ENCODE measurements at regions not wholly inside any gene's neighbourhood (a gene's known extent, or its start where the extent isn't known, plus 50 kb on each side); places are given as distances from the start of the nearest gene placed in this dataset.

DNA sequence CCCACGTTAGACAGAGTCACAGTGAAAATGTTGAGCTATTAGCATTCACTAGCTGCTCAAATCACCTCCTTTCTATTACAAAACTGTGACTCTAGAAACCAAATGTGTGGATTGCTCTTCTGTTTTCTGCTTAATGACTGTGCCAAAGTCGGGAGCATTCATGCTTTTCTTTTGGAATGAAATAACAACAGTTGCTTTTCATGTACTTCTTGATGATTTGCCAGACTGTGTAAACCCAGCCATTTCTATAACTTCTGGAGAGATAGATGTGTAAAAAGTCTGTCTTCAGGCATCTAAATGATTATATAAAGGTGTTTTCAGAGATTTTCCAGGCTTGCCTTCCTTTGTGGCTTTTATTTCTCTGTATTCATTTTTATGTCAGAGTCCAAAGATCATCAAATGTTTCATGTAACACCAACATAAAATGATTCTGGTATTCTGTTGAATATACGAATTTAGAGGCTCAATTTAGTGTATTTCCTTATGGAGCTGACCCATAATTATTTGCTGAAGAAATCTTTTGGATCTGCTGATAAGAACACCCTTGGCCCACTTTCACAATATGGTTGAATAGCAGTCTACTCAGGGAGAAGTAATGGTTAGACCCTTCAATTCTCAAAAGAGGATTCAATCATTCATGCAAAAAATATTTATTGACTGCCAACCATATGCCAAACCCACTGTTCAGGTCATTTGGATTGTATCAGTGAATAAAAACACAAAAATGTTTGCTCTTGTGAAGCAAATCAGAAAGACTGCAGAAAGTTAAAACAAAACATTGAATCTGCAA lies 581.2 kb downstream of the CDH18 start:
- TF ChIP-seq, protein P1, sequence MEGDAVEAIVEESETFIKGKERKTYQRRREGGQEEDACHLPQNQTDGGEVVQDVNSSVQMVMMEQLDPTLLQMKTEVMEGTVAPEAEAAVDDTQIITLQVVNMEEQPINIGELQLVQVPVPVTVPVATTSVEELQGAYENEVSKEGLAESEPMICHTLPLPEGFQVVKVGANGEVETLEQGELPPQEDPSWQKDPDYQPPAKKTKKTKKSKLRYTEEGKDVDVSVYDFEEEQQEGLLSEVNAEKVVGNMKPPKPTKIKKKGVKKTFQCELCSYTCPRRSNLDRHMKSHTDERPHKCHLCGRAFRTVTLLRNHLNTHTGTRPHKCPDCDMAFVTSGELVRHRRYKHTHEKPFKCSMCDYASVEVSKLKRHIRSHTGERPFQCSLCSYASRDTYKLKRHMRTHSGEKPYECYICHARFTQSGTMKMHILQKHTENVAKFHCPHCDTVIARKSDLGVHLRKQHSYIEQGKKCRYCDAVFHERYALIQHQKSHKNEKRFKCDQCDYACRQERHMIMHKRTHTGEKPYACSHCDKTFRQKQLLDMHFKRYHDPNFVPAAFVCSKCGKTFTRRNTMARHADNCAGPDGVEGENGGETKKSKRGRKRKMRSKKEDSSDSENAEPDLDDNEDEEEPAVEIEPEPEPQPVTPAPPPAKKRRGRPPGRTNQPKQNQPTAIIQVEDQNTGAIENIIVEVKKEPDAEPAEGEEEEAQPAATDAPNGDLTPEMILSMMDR (IDR thresholded peaks at IDR 0.05), result no peak
- no peak for TF ChIP-seq POLR2A (IDR thresholded peaks at IDR 0.05)

Measured in uterus (tissue), 2 donors.